Left lung (tissue), 4 donors: ENCODE measurements at regions not wholly inside any gene's neighbourhood (a gene's known extent, or its start where the extent isn't known, plus 50 kb on each side); places are given as distances from the start of the nearest gene placed in this dataset.
"Not testable (repeated sequence)": the region's sequence is repeated elsewhere in the genome, so short reads cannot be mapped to it uniquely, and the experiment has no call there.

Experiments used
- ATAC-seq: fragments of 200-7000 bp; cut with Tn5 transposase; one replicate; pipeline ENCODE4 v1.9.1; 2020; ENCODE audit warnings: moderate library complexity
- DNase-seq, 4 donors: peaks; one replicate each; pipeline ENCODE4 v3.0.0-alpha.2; 2013 to 2020
- H3K27ac ChIP-seq, 2 donors: fragments of 200-600 bp; sonication (generic) in 1 of 2; one replicate each; pipeline versions ENCODE4 v1.5.0 to v1.8.0; 2020 to 2021
- H3K27me3 ChIP-seq, 2 donors: fragments of 200-600 bp; sonication (generic) in 1 of 2; one replicate each; pipeline versions ENCODE4 v1.5.0 to v1.8.0; 2020 to 2021
- H3K36me3 ChIP-seq, 2 donors: fragments of 200-600 bp; sonication (generic) in 1 of 2; one replicate each; pipeline versions ENCODE4 v1.5.0 to v1.8.0; 2020 to 2021
- H3K4me1 ChIP-seq, 2 donors: fragments of 200-600 bp; one replicate each; pipeline ENCODE4 v1.8.0; 2021
- H3K4me3 ChIP-seq, 2 donors: fragments of 200-600 bp; sonication (generic) in 1 of 2; one replicate each; pipeline versions ENCODE4 v1.5.0 to v1.8.0; 2020 to 2021; ENCODE audit warnings: mild to moderate bottlenecking in 1 of 2
- H3K9me3 ChIP-seq, 2 donors: fragments of 200-600 bp; sonication (generic) in 1 of 2; one replicate each; pipeline versions ENCODE4 v1.5.0 to v1.8.0; 2020 to 2021
- CTCF ChIP-seq, 2 donors: fragments of 200-600 bp; sonication (generic) in 1 of 2; IDR thresholded peaks; one replicate each; pipeline versions ENCODE4 v1.5.0 to v1.8.0; 2021; ENCODE audit warnings: antibody characterized with exemption in 2 of 2
- intact Hi-C, 2 donors: fragments of 100-400 bp; cut with DNase I; formaldehyde crosslinking; loops; one replicate each; pipeline versions ENCODE4 v1.11.2 to v1.14.2; 2022
- donor health status: DM: no; HTN: yes; CAD: no.
- donor health status: DM: no; HTN: no; CAD: no.

GRCh38 chr3:181330257-181330656 lies 340.7 kb upstream of the DNAJC19 start:
- Histone ChIP-seq H3K27ac (no peak overlapping the region), H3K27me3 (no peaks in the 10 kb centered on the region), H3K4me3 (no peak overlapping the region), H3K4me1 (no peaks in the 10 kb centered on the region), H3K36me3 (no peaks in the 10 kb centered on the region), H3K9me3 (no peaks in the 10 kb centered on the region)
- no peak for TF ChIP-seq CTCF (IDR thresholded peaks at IDR 0.05)
- ATAC-seq (no peak), DNase-seq (no peak)
- intact Hi-C loops, result no loop called here

- Histone ChIP-seq H3K4me3 (no peak overlapping the region), H3K9me3 (no peaks in the 10 kb centered on the region), H3K27me3 (no peaks in the 10 kb centered on the region), H3K4me1 (no peaks in the 10 kb centered on the region), H3K27ac (no peak overlapping the region), H3K36me3 (no peaks in the 10 kb centered on the region)
- DNase-seq (no peak), ATAC-seq (no peak)
- intact Hi-C loops, result no loop called here
- no peak for TF ChIP-seq CTCF (IDR thresholded peaks at IDR 0.05)
These were observed 339.5 kb upstream of the DNAJC19 start for GRCh38 chr3:181329024-181329423.

- H3K4me3 ChIP-seq, result no peak overlapping the region
- no peak for ATAC-seq
- no peak for TF ChIP-seq CTCF (IDR thresholded peaks at IDR 0.05)
- H3K9me3 ChIP-seq, result no peaks in the 10 kb centered on the region
- H3K36me3 ChIP-seq, result no peaks in the 10 kb centered on the region
- H3K27ac ChIP-seq, result no peak overlapping the region
- DNase-seq, result no peak
- H3K27me3 ChIP-seq, result no peaks in the 10 kb centered on the region
- intact Hi-C loops, result no loop called here
- H3K4me1 ChIP-seq, result no peaks in the 10 kb centered on the region
These were observed 338.8 kb upstream of the DNAJC19 start for GRCh38 chr3:181328346-181328745.

GRCh38 chr3:181327349-181327748 lies 337.8 kb upstream of the DNAJC19 start:
- Histone ChIP-seq H3K27ac (no peak overlapping the region), H3K4me1 (no peaks in the 10 kb centered on the region), H3K27me3 (no peaks in the 10 kb centered on the region), H3K4me3 (no peak overlapping the region), H3K9me3 (no peaks in the 10 kb centered on the region), H3K36me3 (no peaks in the 10 kb centered on the region)
- intact Hi-C loops, result no loop called here
- ATAC-seq (no peak), DNase-seq (no peak)
- no peak for TF ChIP-seq CTCF (IDR thresholded peaks at IDR 0.05)

GRCh38 chr3:181326637-181327223 lies 337.2 kb upstream of the DNAJC19 start:
- no peak overlapping the region for H3K27ac ChIP-seq
- H3K27me3 ChIP-seq, result no peaks in the 10 kb centered on the region
- peak; percentile 32 to 49 for TF ChIP-seq CTCF (IDR thresholded peaks at IDR 0.05)
- DNase-seq (peak in 1 of 4 donors; percentile 18), ATAC-seq (peak; percentile 76)
- no peak overlapping the region for H3K4me3 ChIP-seq
- H3K9me3 ChIP-seq, result no peaks in the 10 kb centered on the region
- intact Hi-C loops, result no loop called here
- H3K4me1 ChIP-seq, result no peaks in the 10 kb centered on the region
- H3K36me3 ChIP-seq, result no peaks in the 10 kb centered on the region

- H3K27me3 ChIP-seq, H3K4me1 ChIP-seq, H3K27ac ChIP-seq, H3K4me3 ChIP-seq, H3K9me3 ChIP-seq, intact Hi-C loops, H3K36me3 ChIP-seq, ATAC-seq: not testable (repeated sequence)
- peak in 1 of 4 donors; percentile 18 for DNase-seq
These were observed 335.0 kb upstream of the DNAJC19 start for GRCh38 chr3:181324516-181324915.
